Jurkat, Clone E6-1 (cell line): ENCODE measurements at regions not wholly inside any gene's neighbourhood (a gene's known extent, or its start where the extent isn't known, plus 50 kb on each side); places are given as distances from the start of the nearest gene placed in this dataset.

Experiments used
- DNase-seq: peaks from one replicate; pipeline ENCODE4 v3.0.0-alpha.2; 2011; ENCODE audit warnings: low read depth, low spot score
- H3K4me3 ChIP-seq: 2 replicates; pipeline ENCODE4 v1.5.1; 2011; ENCODE audit warnings: mild to moderate bottlenecking, low read length, control low read depth, moderate library complexity

DNA sequence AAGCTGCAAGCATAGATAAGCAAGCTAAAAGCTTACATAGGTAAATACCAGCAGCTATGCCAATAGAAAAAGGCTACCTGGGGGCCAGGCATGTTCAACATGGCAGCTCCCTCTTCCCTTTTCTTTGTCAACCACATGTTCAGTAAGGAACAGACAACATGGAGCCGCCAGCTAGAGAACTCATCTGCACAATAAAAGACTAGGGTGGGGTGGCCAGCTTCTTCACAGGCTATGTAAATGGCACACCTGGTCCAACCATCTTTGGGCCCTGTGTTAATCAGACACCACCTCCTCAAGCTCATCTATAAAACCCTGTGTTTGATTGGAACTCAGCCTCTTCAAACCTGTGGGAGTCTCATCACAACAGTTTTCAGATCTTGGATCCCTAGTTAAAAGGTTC is 129.7 kb upstream of the TMPO start:
- no peak for DNase-seq
- no peak overlapping the region for H3K4me3 ChIP-seq

DNA sequence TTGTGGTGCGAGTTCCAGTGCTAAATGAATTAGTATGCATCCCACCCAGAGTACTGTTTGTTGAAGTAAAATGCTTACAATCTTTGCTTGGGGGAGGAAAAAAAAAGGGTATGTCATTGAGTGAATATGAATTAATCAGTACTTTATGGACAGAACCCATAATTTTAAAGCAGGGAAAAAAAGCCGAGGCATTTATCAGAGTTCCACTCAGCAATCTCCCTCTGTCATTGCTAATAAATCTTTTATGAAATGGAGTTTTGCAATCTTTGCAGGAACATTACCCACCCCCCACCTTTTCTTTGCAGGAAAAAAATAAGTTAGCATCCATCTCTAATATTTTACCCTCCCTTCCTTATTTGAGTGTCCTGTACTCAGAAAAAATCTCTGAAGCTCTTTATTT is 127.9 kb upstream of the TMPO start:
- no peak overlapping the region for H3K4me3 ChIP-seq
- no peak for DNase-seq

- H3K4me3 ChIP-seq: no peak overlapping the region
- no peak for DNase-seq
Measured at GRCh38 chr12:98388126-98388525, 127.3 kb upstream of the TMPO start.

- no peak for DNase-seq
- H3K4me3 ChIP-seq: no peak overlapping the region
Measured at GRCh38 chr12:98389593-98389992, 125.8 kb upstream of the TMPO start.

DNA sequence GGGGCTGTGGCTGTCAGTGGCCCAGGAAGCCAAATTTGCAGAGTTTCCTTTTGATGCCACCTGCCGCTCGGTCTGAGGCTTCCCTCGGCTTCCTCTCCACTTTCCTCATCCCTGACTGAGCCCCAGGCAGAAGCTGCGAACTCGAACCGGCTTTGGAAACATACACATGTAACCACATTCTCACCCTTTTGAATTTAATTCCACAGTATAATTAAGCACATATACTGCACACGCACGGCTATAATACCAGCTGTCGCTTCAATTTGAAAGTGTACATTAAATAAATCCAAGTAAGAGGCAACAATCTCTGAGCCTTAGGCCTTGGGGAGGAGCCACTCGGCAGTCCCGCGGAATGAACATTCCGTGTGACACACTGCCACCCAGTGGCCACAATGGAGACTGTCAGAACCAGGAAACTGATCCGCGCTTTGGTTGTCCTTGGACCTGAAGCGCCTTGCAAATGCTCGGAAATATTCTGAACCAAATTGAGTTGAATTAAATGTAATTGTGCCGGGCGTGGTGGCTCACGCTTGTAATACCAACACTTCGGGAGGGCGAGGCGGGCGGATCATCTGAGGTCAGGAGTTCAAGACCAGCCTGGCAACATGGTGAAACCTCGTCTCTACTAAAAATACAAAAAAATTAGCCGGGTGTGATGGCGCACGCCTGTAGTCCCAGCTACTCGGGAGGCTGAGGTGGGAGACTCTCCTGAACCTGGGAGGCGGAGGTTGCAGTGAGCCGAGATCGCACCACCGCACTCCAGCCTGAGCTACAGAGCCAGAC is 117.9 kb upstream of the TMPO start:
- peak; percentile 81 for DNase-seq
- H3K4me3 ChIP-seq: peak overlapping the region; percentile 35

DNA sequence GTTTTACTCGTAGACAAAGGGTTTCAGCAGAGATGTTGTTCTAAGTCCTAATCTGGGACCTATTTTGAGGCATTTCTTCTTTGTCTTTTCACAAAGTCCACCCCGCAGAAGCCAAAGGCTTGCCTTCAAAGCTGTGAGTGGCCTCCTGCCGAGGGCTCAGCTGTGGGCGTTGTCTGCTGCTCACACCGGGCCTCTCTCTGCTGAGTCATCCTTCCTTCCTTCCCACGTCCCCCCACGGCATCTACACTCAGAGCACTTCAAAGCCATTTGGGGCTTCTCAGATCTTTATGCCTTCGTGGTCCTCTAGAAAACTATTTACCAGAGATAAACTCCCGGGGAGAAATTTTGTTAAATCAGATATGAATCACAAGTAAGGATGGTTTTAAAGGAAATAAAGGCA is 115.9 kb upstream of the TMPO start:
- peak; percentile 81 for DNase-seq
- H3K4me3 ChIP-seq: no peak overlapping the region

- no peak for DNase-seq
- H3K4me3 ChIP-seq: no peak overlapping the region
Measured at GRCh38 chr12:98401427-98401826, 114.0 kb upstream of the TMPO start.

GRCh38 chr12:98402091-98402490 is 113.3 kb upstream of the TMPO start:
- no peak overlapping the region for H3K4me3 ChIP-seq
- no peak for DNase-seq

DNA sequence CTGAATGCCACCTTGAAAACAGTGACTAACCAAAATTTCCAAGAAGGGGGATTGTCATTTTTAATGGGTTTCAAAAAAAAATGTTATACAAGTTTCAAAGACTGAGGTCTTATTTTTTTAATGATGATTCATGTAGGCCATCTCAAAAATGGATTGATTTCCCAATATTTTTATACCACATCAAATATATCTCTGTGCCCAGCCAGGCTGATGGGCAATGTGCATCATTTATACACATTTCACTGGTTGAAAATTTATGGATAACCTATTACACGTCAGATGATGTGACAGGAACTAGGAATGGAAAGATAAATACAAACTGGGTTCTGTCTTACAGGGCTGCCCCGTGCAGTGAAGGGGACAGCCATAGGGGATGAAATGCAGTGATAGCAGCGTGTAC is 112.7 kb upstream of the TMPO start:
- no peak for DNase-seq

DNA sequence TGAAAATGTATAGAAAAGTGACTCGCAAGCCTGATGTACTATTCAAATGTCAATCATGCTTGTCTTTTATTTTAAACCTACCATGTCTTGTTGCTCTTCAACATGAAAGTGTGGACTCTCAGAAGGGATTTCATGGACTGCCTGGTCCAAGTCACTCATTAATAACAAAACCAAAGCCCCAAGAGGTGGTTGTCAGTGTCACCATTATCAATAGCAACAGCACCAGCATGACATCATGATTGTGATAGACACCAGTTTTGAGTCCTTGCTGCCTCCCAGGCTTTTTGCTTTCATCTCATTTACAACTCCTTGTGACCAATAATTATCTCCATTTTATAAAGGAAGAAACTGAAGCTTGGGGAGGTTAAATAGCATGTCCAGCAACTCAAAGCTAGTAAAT is 112.0 kb upstream of the TMPO start:
- H3K4me3 ChIP-seq: no peak overlapping the region
- no peak for DNase-seq

More for the DNA sequence above, 112.7 kb upstream of the TMPO start:
- no peak overlapping the region for H3K4me3 ChIP-seq

DNA sequence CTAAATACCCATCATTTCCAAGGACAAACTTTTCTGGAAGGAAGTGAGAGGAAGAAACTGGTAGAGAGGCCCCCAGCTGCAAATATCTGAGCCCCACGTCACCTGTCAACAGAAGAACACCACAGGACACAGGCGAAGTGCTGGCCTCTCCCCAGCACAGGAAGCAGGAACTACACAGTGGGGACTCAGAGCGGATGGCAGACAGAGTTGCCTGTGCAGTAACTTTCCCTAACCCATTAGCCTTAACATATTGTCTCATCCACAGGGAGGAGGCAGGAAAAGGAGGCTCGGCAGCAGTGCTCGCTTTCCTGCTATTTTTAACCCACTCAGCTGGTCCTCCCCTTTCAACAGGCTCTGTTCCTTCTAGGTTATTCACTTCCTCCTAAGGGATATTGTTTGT is 111.5 kb upstream of the TMPO start:
- no peak for DNase-seq

DNA sequence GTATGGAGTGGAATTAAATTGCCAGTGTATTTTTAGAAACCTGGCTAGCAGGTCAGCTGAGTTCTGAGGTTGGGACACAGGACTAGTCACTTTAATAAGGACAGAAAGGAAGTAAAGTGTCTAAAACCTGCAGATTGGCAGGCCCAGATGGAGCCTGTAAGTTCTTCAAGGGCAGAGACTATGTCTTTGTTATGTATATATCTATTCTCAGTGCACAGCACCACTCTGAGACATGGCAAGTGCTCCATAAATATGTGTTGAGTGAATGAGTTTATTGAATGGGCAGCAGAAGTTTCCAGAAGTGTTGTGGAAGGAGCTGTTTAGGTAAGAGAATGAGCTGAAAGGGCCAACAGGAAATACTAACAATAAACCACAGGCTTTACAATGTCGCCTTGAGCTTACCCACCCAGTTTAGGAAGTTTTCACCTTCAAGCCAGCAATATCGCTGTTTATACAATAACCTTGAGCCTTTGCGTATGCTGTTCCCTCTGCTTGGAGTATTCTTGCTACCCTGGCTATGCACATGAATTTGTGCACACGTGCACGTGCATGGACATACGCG is 109.5 kb upstream of the TMPO start:
- no peak for DNase-seq
- no peak overlapping the region for H3K4me3 ChIP-seq

More for the DNA sequence above, 111.5 kb upstream of the TMPO start:
- H3K4me3 ChIP-seq: no peak overlapping the region

GRCh38 chr12:98406378-98406777 is 109.0 kb upstream of the TMPO start:
- no peak overlapping the region for H3K4me3 ChIP-seq
- DNase-seq: no peak

GRCh38 chr12:98408681-98409080 is 106.7 kb upstream of the TMPO start:
- DNase-seq: no peak
- no peak overlapping the region for H3K4me3 ChIP-seq

GRCh38 chr12:98409548-98409947 is 105.8 kb upstream of the TMPO start:
- no peak for DNase-seq

GRCh38 chr12:98410356-98410755 is 105.0 kb upstream of the TMPO start:
- no peak overlapping the region for H3K4me3 ChIP-seq
- DNase-seq: no peak

More at GRCh38 chr12:98409548-98409947, 105.8 kb upstream of the TMPO start:
- H3K4me3 ChIP-seq: no peak overlapping the region

DNA sequence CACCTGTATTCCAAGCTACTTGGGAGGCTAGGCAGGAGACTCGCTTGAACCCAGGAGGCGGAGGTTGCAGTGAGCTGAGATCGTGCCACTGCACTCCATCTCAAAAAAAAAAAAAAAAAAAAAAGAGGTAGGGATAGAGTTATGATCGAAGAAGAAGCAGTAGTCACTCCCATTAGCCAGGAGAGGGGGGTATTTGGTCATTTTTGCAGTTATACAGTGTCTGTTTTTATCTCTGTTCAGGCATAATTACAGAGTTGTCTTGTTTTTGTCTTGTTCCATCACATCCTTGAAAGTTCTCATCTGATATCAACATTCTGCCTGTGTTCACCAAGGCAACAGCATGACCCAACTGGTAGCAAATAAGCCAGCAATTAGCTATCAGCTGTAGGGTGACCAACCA is 98.5 kb upstream of the TMPO start:
- DNase-seq: no peak

DNA sequence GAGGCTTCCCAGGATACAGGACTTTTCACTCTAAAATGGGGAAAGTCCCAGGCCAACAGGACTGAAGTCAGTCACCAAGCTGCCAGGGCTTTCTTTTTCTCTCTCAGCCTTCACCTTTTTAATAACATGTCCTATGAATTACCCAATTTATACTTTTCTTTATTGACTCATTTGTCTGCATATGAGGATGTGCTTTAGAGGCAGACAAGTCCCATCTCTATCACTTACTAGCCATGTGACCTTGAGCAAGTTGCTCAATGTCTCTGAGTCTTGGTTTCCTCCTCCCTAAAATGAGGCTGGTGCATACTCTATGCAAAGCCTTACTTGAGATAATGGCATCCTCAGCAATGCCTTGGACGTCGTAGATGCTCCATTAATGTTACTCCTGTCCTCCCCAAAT is 98.1 kb upstream of the TMPO start:
- no peak for DNase-seq
- no peak overlapping the region for H3K4me3 ChIP-seq

More for the DNA sequence above, 98.5 kb upstream of the TMPO start:
- no peak overlapping the region for H3K4me3 ChIP-seq

DNA sequence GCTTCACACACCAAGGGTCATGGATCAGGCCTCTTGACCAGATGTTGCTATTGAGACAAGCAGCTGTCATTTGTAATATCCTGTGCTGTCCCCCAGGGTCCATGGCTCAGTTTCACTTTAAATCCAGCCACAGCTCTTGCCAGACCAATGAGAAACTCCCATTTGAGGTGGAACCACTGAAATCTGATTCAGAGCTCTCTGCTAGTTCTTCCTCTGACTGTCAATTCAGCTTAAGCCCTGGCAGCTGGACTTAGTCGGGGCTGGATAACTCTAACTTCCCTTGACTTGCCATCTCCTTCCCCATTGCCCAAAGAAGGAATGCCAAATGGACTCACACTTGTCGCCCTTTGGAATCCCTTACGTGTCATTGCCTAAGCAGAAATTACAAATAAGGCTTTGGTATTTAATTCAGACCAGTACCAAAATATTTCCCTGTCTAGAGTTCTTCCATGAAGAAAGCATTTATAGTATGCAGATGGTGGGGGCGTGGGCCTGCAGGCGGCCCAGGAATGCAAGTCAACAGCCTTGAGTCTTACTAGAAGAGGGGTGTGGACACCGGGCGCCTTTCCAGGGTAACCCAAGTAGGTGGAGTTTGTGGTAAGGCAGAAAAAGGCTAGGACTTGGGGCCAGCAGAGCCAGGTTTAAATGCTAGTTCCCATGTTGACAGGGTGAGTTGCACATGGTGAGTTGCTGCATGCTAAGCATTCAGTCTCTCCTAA is 96.9 kb upstream of the TMPO start:
- no peak for DNase-seq
- H3K4me3 ChIP-seq: no peak overlapping the region

DNA sequence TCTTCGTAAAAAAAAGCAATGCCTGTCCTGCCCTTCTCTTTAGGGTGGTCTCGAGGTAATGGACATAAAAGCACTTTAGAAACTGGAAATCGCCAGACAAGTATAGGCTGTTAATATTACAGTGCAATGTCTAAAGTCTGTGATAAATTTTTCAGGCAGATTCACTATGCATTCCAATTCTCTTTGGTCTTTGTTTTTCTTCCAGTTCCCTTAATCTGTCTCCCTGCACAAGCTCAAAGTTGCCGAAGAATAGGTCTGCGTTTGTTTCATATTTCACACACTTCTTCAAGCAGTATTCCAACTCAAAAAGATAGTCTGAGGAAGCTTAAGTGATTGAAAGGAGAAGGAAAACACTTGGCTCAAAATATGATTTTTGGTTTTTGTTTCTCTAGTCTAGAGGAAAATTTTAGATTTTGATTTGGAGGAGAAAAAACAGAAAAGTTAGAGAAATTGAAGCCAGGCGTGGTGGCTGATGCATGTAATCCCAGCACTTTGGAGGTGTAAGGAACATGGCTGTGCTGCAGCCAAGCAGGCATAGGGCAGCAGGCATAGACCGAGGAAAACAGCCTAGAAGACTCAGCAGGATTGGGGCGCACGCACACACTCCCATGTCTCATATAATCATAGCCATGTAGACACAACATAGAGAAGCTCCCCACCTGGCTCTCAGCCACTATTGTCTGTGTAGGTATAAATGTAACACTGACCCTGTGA is 96.2 kb upstream of the TMPO start:
- no peak for DNase-seq
- no peak overlapping the region for H3K4me3 ChIP-seq
